Progenitor cell of endocrine pancreas (in vitro differentiated cells): ENCODE measurements at regions not wholly inside any gene's neighbourhood (a gene's known extent, or its start where the extent isn't known, plus 50 kb on each side); places are given as distances from the start of the nearest gene placed in this dataset.

Experiments used
- DNase-seq: peaks from one replicate; pipeline ENCODE4 v3.0.0; 2021; ENCODE audit warnings: low spot score; ENCODE audit not compliant: unreplicated experiment
- H3K27ac Mint-ChIP-seq: 2 replicates; pipeline ENCODE4 v1.8.0; 2021; ENCODE audit warnings: mild to moderate bottlenecking, moderate library complexity, mixed read lengths
- H3K27me3 Mint-ChIP-seq: 2 replicates; pipeline ENCODE4 v1.8.0; 2021; ENCODE audit warnings: mixed read lengths
- H3K36me3 Mint-ChIP-seq: 2 replicates; pipeline ENCODE4 v1.8.0; 2022; ENCODE audit warnings: mixed read lengths; ENCODE audit not compliant: insufficient read depth
- H3K4me1 Mint-ChIP-seq: 2 replicates; pipeline ENCODE4 v1.8.0; 2021; ENCODE audit warnings: low read depth, mixed read lengths
- H3K4me3 Mint-ChIP-seq: 2 replicates; pipeline ENCODE4 v1.8.0; 2021; ENCODE audit warnings: low read depth, mild to moderate bottlenecking, moderate library complexity, mixed read lengths
- H3K9me3 Mint-ChIP-seq: 2 replicates; pipeline ENCODE4 v1.8.0; 2021; ENCODE audit warnings: low read depth, mixed read lengths
- CTCF ChIP-seq: fragments of 200-600 bp; sonication (generic); IDR thresholded peaks from one replicate; pipeline ENCODE4 v1.5.0; 2021; ENCODE audit warnings: antibody characterized with exemption, mild to moderate bottlenecking; ENCODE audit not compliant: unreplicated experiment

- Mint-ChIP-seq H3K4me1 (peaks cover 12% of the 10 kb centered on the region), H3K36me3 (no peaks in the 10 kb centered on the region), H3K4me3 (no peak overlapping the region), H3K27me3 (no peaks in the 10 kb centered on the region), H3K27ac (no peak overlapping the region), H3K9me3 (peaks cover 7% of the 10 kb centered on the region)
- no peak for TF ChIP-seq CTCF
- no peak for DNase-seq
These were observed 951.3 kb downstream of the SLITRK5 start for GRCh38 chr13:88622362-88622973.

GRCh38 chr13:88623150-88623549 lies 952.0 kb downstream of the SLITRK5 start:
- H3K4me3 Mint-ChIP-seq, result no peak overlapping the region
- no peak for DNase-seq
- H3K27me3 Mint-ChIP-seq, result no peaks in the 10 kb centered on the region
- peaks cover 6% of the 10 kb centered on the region for H3K4me1 Mint-ChIP-seq
- TF ChIP-seq CTCF, result no peak
- H3K36me3 Mint-ChIP-seq, result no peaks in the 10 kb centered on the region
- H3K9me3 Mint-ChIP-seq, result peaks cover 7% of the 10 kb centered on the region
- H3K27ac Mint-ChIP-seq, result no peak overlapping the region

- no peak overlapping the region for H3K27ac Mint-ChIP-seq
- H3K27me3 Mint-ChIP-seq, result no peaks in the 10 kb centered on the region
- TF ChIP-seq CTCF, result no peak
- DNase-seq, result no peak
- no peak overlapping the region for H3K4me3 Mint-ChIP-seq
- H3K9me3 Mint-ChIP-seq, result peaks cover 5% of the 10 kb centered on the region
- peaks cover 2% of the 10 kb centered on the region for H3K4me1 Mint-ChIP-seq
- H3K36me3 Mint-ChIP-seq, result no peaks in the 10 kb centered on the region
These were observed 955.9 kb downstream of the SLITRK5 start for GRCh38 chr13:88627071-88627470.

- Mint-ChIP-seq H3K4me1 (peaks cover 2% of the 10 kb centered on the region), H3K4me3 (no peak overlapping the region), H3K27ac (no peak overlapping the region), H3K36me3 (no peaks in the 10 kb centered on the region), H3K9me3 (peaks cover 2% of the 10 kb centered on the region), H3K27me3 (no peaks in the 10 kb centered on the region)
- no peak for DNase-seq
- no peak for TF ChIP-seq CTCF
These were observed 957.7 kb downstream of the SLITRK5 start for GRCh38 chr13:88628882-88629281.

GRCh38 chr13:88637935-88638334 lies 966.8 kb downstream of the SLITRK5 start:
- Mint-ChIP-seq H3K9me3 (peaks cover 5% of the 10 kb centered on the region), H3K4me3 (no peak overlapping the region), H3K27me3 (no peaks in the 10 kb centered on the region), H3K27ac (no peak overlapping the region), H3K4me1 (no peaks in the 10 kb centered on the region), H3K36me3 (no peaks in the 10 kb centered on the region)
- no peak for TF ChIP-seq CTCF
- no peak for DNase-seq
